Kidney capillary endothelial cell (primary cell): ENCODE measurements at regions not wholly inside any gene's neighbourhood (a gene's known extent, or its start where the extent isn't known, plus 50 kb on each side); places are given as distances from the start of the nearest gene placed in this dataset.

Source experiments
- DNase-seq: peaks from one replicate; pipeline ENCODE4 v3.0.0-alpha.2; 2018; ENCODE audit warnings: low spot score

DNA sequence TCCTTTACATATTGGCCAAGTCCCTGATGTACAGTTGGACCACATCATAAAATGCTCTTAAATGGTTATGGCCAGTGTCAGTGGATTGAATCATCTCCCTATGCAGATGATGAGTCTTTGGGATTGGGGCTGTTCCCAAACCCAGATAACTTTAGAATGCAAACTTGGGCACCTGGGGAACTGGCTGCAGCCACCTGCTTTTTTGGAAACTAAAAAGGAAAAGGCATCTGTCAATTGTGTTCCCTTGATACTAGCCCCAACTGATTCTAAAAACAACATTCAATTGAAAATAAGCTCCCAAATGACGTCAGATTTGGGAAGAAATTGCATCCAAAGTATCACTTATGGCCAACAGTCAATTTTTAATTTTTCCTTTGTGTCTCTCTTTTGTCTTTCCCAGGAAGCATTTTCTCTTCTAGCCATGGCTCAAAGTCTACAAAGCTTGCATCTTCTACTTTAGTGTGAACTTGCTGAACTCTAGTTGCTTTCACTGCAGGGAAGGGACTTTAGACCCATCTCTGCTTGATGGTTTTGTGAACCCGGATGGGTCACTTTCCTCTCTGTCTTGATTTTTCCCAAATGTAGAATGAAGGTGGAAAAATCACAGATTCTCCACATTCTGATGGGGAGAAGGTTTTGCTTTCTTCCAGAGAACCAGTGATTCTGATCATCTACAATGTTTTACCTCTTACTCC lies 402.3 kb upstream of the USP24 start:
- DNase-seq = no peak

GRCh38 chr1:55612988-55613387 lies 397.8 kb upstream of the USP24 start:
- no peak for DNase-seq

DNA sequence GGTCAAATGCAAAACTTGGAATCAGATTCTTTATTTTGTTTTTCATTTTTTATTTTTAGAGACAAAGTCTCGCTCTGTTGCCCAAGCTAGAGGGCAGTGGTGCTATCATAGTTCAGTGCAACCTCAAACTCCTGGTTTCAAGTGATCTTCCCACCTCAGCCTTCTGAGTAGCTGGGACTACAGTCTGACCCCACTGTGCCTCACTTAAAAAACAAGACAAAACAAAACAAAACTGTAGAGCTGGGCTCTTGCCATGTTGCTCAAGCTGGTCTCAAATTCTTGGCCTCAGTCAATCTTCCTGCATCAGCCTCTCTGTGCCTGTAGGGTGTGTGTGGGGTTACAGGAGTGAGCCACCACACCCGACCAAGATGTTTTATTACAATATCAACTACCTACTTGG lies 396.0 kb upstream of the USP24 start:
- no peak for DNase-seq

DNA sequence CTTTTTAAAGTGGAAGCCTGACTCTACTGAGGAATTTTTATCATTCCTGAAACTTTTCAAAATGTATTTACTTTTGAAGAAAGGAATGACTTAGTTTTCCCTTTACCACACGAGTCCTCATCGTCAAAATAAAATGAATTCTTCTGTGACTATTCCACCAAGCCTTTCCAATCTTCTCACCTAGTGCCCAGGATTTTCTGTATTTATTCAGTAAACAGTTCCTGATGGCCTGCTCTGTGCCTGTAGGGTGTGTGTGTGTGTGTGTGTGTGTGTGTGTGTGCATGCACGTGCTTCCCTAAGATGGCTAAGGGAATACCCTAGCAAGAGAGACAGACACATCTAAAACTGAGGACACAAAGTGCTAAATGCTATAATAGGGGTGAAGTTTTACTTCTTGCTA lies 395.0 kb upstream of the USP24 start:
- no peak for DNase-seq

DNA sequence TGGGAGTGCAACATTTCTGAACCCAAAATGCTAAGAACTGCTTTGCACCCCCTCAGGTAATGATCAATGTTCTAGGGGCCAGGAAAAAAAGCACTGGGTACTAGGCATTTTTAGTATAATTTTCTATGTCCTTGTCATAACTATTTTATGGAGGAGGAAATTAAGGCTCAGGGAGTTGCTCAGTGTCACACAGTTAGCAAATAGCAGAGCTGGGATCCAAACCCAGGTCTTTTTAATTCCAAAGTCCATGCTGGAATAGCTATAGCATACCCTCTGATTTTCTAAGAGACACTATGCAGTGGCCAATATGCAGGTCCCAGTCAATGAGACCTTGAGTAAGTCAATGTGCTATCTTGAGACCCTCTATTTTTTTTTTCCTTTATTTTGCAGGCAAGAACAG lies 394.5 kb upstream of the USP24 start:
- no peak for DNase-seq

GRCh38 chr1:55605155-55605554 lies 390.0 kb upstream of the USP24 start:
- DNase-seq = no peak

DNA sequence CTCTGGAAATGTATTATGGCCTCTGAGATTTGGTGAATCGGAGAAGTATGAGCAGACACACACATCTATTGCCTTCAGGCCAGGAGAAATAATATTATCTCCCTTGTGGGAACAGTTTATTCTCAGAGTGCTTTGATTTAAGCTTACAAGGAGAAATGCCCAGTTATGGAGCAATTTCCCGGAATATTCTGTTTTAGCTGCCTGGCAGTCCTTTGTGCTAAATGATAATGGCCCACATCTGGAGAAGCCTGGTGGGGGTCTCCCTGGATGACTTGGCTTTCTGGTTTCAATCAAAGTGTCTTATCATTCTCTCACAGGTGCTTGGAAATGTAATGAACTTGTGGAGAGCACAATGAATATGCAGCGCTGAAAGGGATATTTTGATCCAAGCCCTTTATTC lies 389.6 kb upstream of the USP24 start:
- no peak for DNase-seq

DNA sequence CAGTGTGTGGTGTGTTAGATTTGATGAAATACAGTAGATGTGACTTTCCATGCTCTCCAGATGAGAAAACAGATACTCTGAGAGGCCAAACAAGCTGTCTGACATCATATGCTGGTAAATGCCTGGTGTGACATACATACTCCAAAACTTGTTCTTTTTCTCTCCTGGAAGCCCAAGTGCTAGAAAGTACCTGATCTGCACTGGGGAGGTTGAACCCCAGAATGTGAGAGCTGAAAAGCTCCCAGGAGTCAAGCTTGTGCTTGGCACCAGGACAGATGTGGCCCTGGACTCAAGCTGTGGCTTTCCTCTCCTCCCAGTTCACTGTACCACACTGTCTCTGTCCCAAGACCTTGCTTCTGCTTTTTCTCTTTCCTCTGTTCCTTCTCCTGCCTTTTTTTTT lies 389.0 kb upstream of the USP24 start:
- no peak for DNase-seq

DNA sequence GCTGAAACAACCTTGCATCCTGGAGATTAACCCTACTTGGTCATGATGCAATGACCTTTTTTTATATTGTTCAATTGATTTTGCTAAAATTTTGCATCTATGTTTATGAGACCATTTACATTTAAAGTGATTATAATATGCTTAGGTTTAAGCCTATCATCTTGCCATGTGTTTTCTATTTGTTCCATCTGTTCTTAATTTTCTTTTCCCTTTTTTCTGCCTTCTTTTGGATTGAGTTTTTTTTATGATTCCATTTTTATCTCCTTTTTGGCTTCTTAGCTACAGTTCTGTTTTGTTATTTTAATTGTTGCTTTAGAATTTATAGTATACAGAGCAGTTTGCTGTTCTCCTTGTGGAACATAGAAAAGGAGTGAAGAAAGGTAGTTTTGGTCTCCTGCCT lies 385.1 kb upstream of the USP24 start:
- no peak for DNase-seq

GRCh38 chr1:55597910-55598309 lies 382.7 kb upstream of the USP24 start:
- DNase-seq = no peak

DNA sequence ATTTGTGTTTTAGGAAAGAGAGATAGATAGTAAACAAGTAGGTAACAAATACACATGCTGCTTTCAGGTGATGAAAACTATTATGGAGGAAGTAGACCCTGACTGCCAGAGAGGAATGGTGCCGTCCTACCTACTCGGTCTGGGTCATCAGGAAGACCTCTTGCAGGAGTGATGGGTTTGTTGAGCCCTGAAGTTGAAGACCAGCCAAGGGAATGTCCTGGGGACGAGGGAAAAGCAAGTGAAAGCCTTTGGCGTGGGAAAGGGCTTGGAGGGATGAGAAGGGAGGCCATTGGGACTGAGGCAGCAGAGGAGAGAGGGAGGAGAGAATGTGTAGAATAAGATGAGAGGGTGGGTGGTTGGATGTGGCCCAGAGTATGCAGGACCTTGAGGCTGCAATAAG lies 379.5 kb upstream of the USP24 start:
- no peak for DNase-seq

DNA sequence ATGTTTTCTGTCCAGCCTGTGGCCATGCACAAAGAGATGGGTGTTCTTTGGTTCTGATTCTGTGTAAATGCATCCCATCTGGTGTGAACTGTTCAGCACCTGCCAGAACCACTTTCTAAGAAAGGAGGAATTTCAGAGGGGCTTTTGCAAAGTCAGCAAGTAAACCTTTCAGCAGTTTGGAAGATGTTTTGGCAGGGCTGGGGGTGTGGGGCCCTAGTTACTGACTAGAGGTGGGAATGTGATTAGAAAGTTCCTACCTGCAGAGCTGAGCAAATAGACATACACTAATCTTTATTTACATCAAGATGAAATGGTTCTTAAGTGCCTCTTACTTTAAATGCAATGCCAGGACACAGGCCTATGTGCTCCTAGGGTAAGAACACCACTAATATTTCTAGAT lies 378.1 kb upstream of the USP24 start:
- DNase-seq = no peak

- no peak for DNase-seq
These were observed 377.0 kb upstream of the USP24 start for GRCh38 chr1:55592122-55592521.

DNA sequence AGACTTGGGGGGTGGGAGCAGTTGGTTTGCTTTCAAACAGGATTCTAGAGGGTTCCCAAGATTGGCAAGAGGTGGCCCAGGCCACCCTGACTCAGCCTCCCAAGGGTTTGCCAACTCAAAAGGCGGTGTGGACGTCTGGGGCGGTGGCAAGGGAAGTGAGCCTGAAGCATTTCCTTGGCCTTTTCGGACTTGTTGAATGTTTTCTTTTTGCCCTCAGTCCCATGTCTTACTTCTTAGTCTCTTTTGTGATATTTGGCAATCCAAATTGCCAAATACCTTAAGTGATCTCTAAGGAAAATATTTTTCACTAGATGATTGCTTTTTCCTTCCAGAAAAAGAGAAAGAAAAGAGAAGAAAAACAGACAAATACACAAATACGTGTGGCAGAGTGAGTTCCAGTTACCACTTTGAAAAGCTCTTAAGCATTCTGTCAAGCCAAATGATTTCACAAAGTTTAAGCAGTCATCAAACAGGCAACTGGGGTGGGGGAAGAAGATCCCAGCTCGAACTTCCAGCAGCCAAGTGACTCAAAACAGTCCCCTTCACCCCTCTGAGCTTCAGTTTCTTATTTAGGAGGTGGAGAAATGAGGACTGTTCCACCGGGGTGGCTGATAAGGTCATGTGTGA lies 374.6 kb upstream of the USP24 start:
- no peak for DNase-seq

DNA sequence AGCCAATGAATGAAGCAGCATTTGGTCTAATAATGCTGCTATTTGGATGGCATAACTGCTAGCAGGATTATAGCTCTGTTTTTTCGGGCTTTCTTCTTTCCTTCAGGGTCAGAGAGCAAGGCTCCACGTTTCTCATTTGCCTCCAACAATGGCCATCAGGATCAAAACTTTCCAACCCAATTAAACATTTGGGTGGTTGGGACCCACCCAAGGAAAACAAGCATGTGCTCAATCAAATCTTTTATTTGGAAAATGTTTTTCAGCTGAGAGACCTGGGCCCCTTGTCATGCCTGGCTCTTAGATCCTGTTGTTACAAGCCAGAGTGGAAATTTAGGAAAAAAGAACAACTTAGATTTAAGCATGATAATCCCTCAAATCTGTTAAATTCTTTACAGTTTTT lies 373.1 kb upstream of the USP24 start:
- DNase-seq = no peak

DNA sequence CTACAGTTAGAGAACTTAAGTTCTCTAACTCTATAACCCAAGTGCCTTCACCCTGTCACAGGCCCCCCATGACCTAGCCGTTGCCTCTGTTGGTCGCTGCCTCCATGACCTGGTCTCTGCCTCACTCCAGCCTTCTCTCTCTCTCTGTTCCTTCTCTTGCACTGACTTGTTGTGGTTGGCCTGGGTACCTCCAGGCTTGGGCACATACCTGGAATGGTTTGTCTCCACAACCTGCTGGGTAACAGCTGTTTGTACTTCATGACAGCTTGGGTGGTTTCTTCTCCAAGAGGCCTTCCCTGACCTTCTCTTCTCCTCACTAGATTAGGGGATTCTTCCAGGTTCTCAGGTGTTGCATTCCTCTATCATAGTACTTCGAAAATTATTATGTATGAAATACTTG lies 371.6 kb upstream of the USP24 start:
- no peak for DNase-seq

DNA sequence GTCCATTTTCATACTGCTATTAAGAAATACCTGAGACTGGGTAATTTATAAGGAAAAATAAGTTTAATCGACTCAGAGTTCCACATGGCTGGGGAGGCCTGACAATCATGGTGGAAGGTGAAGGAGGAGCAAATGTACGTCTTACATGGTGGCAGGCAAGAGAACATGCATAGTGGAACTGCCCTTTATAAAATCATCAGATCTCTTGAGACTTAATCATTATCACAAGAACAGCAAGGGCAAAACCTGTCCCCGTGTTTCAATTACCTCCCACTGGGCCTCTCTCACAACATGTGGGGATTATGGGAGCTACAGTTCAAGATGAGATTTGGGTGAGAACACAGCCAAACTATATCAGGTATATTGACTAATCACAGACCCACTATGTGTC lies 370.2 kb upstream of the USP24 start:
- no peak for DNase-seq

DNA sequence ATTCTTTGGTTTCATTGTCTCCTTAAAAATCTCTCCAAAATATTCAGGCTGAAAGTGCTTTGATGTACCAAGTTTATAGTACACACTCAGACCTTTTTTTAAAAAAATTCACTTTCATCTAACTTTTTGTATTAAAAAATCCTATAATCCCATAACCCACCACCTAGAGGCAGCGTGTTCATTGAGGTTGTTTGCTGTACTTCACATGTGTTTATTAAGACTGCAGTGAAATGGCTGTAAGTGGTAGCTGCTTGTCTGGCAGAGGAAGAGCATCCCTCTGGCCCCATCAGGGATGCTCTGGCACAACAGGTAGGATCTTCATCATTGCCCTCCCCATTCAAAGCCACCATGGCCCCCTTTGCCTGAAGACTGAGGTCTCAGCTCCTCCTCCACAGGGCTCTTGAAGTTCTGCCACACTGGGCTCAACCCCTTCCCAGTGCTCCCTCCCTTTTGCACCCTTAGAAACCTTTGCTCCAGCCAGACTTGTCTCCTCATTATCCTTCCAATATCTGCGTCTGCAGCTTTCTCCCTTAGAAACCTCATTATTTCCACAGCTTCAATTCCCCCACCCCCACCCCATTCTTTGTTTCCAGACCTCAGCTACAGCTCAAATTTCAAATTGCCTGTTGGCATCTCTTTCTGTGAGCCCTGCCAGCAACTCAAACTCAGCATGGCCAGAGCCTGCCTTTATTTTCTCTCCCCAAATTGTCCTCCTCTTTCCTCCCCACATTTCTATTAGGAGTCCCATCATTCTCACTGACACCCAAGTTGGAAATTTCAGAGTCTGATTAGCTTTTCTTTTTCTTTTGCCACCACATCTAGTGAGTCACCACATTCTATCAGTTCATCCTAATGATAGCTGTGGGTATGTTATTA lies 369.6 kb upstream of the USP24 start:
- DNase-seq = no peak

DNA sequence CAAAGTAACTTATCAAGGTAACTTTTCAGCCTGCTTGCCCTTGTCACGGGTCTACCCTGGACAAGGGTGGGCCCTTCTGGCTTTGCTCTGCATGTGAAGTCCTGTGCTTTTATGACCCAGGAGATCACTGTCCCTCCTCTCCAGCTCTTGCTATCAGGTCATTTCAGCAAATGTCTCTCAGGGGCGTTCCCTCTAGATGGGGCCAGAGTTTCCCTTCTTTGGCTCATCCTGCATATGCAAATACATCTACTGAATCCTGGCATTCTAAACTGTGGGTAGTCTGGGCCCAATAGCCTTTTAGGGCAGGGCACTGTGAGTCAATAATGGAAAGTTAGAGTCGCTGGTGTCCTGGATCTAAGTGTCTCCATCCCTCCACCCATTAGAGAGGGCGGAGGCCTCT lies 366.9 kb upstream of the USP24 start:
- no peak for DNase-seq

GRCh38 chr1:55580845-55581332 lies 365.7 kb upstream of the USP24 start:
- DNase-seq = no peak

- no peak for DNase-seq
These were observed 364.3 kb upstream of the USP24 start for GRCh38 chr1:55579332-55580001.

DNA sequence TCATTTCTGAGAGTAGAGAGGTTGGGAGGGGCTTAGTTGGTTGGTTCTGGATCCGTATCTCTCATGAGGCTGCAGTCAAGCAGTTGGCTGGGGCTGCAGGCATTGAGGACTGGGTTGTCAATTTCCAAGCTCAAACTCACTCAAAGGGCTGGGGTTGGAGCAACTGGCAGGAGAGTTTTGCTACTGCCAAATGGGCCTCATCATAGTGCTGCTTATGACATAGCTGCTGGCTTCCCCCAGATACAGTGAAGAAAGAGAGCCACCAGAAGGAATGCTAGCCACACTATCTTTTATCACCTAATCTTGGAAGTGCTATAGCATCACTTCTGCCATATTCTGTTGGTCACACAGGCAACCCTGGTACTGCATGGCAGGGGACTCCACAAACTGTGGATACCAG lies 363.5 kb upstream of the USP24 start:
- no peak for DNase-seq
